ENCODE measurements at regions not wholly inside any gene's neighbourhood (a gene's known extent, or its start where the extent isn't known, plus 50 kb on each side); places are given as distances from the start of the nearest gene placed in this dataset.

DNA sequence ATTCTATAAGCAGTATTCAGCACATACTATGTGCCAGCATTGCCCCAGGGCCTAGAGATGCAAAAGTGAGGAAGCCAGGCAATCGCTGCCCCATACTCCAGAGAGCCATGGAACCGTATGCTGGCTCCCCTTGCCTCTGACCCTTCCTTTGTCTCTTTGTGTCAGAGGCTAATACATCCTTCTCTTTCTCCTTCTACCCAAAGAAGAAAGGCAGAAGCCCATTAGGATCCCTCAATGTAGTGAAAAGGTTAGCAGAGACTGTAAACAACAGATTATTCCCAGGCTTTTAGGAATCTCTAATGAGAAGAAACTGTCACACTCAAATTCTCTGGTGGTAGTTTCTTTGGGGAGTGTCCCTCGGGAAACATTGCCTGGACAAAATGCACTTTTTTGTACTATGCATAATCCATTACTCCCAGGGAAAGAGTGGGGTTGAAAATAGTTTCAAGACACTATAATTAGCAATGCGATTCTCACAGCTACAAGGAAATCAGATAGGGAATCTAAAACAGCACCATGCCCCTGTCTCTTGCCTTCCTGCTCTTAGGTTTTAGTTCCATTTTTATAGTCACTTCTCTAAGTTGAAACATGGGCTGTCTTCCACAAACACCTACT, 325.2 kb upstream of the CNR1 start:
- DNase-seq (ENCODE audit: low read depth) = no peak
- H3K4me3 ChIP-seq (ENCODE audit: low read depth, low read length) = no peak overlapping the region
- TF ChIP-seq CTCF (IDR thresholded peaks at IDR 0.05; ENCODE audit: low read depth, low read length, missing control alignments) = no peak

DNA sequence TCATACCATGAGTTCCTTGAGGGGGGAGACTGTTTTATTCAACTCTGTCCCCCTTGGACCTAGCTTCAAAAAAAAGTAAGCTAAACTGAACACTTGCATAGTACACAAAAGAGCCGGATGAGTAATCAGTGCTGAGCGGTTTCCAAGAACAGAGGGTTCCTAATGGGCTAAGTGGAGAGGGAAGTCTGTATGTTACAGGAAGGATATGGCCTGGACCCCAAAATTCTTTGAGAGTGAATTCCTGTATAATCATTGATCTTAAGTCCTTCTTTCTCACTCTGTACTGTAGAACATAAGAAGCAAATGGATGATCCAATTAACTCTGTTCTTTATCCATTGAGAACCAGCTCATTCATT, 324.7 kb upstream of the CNR1 start:
- H3K4me3 ChIP-seq (ENCODE audit: low read depth, low read length) = no peak overlapping the region
- TF ChIP-seq CTCF (IDR thresholded peaks at IDR 0.05; ENCODE audit: low read depth, low read length, missing control alignments) = no peak
- DNase-seq (ENCODE audit: low read depth) = no peak

- TF ChIP-seq CTCF (IDR thresholded peaks at IDR 0.05; ENCODE audit: low read depth, low read length, missing control alignments) = no peak
- H3K4me3 ChIP-seq (ENCODE audit: low read depth, low read length) = no peak overlapping the region
- no peak for DNase-seq (ENCODE audit: low read depth)
These were observed 324.2 kb upstream of the CNR1 start for GRCh38 chr6:88490195-88490907.

GRCh38 chr6:88483424-88483823, 317.3 kb upstream of the CNR1 start:
- no peak for DNase-seq (ENCODE audit: low read depth)
- no peak for TF ChIP-seq CTCF (IDR thresholded peaks at IDR 0.05; ENCODE audit: low read depth, low read length, missing control alignments)
- no peak overlapping the region for H3K4me3 ChIP-seq (ENCODE audit: low read depth, low read length)

DNA sequence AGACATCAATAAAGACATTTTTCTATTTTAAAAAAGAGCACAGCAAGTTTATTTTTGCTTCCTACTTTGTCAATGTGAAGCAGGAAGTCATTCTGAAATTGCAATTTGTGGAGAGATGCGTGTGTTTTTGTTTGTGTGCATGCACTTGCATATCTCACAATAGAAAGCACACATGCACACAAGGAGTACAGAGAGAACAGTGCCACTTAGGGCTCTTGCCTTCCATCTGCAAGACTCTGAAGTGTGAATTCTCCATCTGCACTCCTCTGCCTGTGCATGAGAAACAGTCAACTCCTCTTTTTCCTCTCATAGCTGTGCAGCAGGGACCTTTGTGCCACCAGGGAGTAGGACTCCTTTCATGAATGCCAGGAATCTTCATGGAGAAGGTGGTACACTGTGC, 316.3 kb upstream of the CNR1 start:
- DNase-seq (ENCODE audit: low read depth) = no peak
- H3K4me3 ChIP-seq (ENCODE audit: low read depth, low read length) = no peak overlapping the region
- no peak for TF ChIP-seq CTCF (IDR thresholded peaks at IDR 0.05; ENCODE audit: low read depth, low read length, missing control alignments)

- H3K4me3 ChIP-seq (ENCODE audit: low read depth, low read length) = no peak overlapping the region
- no peak for DNase-seq (ENCODE audit: low read depth)
- no peak for TF ChIP-seq CTCF (IDR thresholded peaks at IDR 0.05; ENCODE audit: low read depth, low read length, missing control alignments)
These were observed 315.4 kb upstream of the CNR1 start for GRCh38 chr6:88481519-88481918.

- no peak for DNase-seq (ENCODE audit: low read depth)
- TF ChIP-seq CTCF (IDR thresholded peaks at IDR 0.05; ENCODE audit: low read depth, low read length, missing control alignments) = no peak
- H3K4me3 ChIP-seq (ENCODE audit: low read depth, low read length) = no peak overlapping the region
These were observed 314.7 kb upstream of the CNR1 start for GRCh38 chr6:88480816-88481215.
